Activated T-helper 1 cell treated with Interleukin-2 at 50 U/mL for 16 hours (primary cell): ENCODE measurements at regions not wholly inside any gene's neighbourhood (a gene's known extent, or its start where the extent isn't known, plus 50 kb on each side); places are given as distances from the start of the nearest gene placed in this dataset.
A peak's percentile ranks its signal among the peaks of the same experiment; 100 is the strongest.

ENCODE experiments used
- DNase-seq: peaks from one replicate; pipeline ENCODE4 v3.0.0-alpha.2; 2020; ENCODE audit warnings: low read depth

DNA sequence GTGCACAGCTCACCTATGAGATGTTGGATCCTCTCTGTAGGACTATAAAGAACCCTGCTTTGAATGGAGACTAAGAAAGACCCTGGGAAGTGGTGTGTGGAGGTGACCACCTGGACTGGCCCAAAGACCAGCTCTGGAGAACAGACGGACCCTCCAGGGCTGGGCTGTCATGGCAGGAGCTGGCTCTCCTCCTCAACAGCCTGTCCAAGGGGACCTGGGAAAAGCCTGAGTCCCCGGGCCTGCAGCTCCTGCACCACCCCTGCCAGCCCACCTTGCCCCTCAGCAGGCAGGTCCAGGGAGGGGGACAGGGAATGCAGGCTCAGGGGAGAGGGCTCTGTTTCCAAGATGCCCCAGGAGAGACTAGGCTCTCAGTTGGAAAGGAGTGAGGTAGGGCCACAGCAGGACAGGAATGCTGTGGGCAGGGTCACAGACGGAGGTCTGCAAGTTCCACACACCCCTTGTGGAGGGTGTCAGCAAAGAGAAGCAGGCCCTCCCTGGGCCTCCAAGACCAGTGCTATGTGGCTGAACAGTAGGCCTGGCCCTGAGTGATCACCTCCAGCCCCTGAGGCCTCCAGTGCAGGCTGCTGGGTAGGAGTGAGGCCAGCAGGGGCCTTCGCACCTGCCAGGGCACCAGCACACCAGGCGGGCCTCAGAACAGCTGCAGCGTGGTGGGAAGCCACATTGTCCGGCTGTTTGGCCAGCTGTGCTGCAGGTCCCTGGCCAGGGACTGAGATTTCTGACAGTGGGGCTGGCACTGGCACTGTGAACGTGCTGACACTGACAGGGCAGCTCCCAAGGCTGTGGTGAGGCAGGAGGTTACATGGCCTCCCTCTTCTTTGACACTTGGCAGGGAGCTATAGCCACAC, 86.4 kb upstream of the OTOS start:
- no peak for DNase-seq

DNA sequence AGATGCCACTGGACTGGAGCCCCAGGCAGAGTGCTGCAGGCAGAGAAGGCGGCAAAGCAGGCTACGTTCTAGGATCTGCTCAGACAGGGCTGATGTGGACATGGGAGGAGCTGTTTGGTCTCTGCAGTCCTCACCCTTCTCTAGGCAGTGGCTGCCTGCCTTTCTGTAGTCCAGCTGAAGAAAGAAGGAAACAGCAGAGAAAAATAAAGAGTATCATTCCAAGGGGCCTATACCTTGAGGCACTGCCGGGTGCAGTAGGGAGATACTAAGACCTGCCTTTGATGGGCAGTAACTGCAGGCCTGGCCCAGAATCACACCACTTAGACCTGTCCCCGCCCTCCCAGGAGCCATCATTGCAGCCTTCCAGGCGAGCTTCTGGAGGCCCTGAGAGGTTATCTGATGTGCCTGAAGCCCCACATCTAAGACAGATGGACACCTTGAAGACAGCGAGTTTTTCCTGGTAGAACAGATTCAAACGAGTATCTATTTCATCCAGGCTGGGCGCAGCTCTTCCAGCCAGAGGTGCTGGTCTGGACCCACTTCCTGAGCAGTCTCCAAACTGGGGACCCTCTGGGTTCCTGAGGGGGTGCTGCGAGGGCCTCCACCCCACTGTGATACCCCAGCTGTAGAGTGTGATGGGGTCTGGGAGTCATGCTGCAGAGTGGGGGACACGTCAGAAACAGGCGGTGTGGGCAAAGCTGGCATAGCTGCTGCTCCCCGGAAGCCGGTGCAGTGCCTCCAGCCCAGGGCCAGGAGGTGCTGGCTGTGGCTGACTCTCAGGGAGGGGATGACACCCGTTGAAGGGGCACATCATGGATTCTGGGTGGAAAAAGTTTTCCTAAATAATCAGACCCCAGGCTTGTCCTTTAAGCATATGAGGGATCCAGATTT, 87.3 kb upstream of the OTOS start:
- no peak for DNase-seq

DNA sequence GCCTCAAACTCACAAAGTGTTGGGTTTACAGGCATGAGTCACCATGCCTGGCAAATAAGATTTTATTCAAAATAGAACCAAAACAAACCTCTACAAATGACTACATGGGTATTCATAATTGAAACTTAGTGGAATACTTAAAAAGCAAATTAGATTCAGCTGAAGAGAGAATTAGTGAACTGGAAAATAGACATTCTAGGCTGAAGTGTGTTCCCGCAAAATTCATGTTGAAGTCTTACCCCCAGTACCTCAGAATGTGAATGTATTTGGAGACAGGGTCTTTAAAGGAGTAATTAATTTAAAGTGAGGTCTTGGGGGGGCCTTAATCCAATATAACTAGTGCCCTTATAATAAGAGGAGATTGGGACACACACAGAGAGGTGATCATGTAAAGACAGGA, 88.5 kb upstream of the OTOS start:
- no peak for DNase-seq

DNA sequence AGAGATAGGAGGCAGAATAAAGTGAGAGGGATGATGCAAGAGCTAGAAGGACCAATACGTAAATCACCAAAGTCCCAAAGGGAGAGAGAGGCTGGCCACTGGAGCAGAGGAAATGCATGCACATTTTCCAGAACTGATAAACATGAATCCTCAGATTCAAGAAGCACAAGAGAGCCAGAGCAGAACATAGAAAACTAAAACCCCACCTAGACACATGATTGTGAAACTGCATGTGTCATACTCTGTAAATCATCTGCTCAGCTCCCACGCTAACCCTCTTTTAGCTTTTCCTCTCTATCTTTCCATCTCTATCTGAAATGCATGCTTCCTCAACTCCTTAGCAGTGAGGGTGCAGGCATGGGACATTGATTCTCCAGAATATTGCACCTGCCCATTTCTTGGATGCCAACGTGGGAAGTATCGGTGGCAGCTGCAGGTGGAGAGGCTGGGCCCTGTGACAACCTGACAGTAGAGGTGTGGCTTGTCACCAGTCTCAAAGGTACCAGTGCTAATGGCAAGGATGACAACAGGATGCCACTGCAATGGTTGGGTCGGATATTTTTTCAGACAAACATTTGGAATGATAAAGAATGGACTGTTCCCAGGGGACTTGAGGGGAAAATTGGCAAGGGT, 89.3 kb upstream of the OTOS start:
- no peak for DNase-seq

DNA sequence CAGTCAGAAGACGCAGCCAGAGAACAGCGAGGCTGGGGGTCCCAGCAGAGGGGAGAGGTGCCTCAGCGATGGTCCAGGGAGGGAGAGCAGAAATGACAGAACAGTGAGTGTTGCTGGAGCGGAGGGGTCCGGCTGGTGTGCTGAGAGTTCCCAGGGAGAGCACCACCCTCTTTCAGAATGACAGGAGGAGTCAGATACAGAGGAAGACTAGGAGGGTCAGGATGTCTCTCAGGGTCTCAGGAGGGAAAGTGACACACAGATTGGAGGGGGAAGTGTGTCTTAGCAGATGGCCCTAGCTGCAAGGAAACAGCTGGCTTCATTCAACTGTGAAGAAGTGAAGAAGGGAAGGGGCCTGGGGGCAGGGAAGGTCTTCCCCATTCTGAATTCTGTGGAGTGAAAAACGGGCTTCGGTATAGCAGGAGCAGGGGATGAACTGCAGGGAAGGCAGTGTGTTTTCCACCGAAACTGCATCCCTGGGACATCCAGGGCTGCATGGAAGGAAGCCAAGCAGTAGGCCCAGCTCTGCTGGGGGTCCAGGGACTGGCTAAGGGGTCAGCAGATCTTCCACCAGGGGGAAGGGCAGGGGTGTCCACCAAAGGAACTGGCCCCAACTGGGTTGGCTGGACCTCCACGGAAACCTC, 90.0 kb upstream of the OTOS start:
- no peak for DNase-seq

DNA sequence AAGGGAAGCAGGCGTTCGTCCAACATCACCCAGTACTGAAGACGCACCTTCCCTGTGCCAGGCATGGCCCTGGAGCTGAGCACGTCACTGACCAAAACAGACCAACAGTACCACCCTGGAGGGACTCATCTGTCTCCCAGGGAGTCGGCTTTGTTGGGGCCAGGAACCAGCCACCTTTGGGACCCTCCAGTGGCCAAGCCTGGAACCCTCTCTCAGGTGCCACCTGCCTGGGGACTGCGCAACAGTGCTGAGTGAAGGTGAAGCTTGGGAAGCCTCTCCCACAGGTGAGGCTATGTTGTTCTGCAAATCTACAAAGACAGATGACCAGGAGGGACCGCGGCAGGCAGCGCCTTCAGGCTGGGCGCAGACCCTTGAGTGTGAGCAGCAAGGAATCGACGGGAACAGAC, 91.4 kb upstream of the OTOS start:
- DNase-seq, result no peak

DNA sequence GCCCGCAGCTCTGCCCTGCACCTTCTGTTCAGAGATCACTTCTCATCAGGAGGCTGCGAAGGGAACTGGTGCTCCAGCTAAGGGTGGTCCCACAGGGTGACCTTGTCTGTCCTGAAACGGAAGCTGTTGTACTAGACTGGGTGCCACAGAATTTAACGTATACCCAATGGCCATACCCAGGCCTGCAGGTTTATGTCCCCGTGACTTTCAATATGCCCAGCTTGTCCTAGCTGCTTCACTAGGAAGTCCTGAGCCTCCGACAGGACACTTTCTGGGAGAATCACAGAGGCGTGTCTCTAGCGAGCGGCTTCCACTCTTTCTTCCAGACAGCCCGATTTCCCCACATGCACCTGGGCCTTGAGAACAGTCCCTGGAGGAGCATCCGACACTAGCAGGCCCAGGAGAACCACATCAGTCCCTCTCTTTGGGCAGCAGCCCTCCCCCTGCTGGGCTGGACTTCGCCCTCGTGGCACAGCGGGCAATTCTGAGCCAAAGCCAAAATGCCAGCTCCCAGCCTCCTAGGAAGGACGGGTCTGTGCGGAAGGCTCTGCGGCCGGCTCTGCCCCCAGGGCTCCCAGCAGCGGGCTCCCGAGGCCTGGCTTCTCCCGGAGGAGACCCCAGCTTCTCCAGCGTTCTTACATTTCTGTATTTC, 91.9 kb upstream of the OTOS start:
- no peak for DNase-seq

DNA sequence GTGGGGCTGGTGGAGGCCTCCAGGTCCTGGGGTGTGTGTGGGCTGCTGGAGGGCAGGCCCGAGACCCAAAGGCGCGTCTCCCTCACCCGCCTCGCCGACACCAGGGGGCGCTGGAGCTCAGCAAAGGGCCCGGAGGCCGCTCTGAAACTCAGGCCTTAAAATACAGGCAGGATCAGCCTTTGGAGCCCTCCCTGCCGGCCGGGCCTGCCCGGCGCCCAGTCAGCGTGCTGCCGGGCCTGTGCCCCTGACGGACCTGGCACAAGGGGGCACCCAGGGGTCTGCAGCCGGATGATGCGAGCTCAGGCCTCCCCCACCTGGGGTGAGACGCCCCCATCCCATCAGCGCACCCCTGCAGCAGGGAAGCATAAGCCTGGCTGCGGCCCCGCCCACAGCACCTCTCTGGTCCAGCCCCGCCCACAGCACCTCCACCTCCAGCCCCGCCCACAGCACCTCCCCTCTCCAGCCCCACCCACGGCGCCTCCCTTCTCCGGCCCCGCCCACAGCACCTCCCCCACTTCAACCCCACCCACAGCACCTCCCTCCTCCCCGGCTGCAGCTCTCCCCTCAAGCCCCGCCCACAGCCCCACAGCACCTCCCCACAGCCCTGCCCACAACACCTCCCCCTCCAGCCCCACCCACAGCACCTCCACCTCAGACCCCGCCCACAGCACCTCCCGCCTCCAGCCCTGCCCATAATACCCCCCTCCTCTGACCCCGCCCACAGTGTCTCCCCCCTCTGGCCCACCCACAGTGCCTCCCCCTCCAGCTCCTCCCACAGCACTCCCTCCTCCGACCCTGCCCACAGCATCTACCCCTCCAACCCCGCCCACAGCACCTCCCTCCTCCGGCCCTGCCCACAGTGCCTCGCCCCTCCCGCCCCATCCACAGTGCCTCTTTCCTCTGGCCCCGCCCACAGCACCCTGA, 92.8 kb upstream of the OTOS start:
- peak; percentile 49 for DNase-seq

DNA sequence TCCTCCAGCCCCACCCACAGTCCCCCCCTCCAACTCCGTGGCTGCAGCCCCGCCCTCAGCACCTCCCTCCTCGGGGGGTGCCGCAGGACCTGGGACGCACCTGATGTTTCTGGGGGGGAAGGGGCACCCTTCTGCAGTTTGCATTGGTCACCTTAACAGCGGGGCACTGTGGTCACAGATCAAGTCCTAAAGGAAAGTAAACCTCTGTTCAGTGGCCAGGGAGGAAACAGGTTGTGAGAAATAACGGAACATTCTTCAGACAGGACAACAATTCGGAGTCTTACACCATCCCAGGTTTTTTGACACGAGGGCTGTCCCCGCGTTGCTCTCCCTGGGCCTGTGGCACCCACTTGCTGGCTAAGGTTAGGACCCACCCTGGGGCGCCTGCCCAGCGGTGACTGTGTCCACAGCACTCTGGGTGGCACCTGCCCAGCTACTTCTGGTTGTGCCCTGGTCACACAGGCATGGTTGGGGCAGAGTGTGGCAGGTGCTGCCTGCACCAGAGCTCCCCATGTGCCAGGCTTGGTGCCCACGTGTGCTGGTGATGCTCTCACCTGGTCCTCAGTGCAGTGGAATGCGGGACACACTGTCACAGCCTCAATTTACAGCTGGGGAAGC, 93.5 kb upstream of the OTOS start:
- DNase-seq, result no peak

DNA sequence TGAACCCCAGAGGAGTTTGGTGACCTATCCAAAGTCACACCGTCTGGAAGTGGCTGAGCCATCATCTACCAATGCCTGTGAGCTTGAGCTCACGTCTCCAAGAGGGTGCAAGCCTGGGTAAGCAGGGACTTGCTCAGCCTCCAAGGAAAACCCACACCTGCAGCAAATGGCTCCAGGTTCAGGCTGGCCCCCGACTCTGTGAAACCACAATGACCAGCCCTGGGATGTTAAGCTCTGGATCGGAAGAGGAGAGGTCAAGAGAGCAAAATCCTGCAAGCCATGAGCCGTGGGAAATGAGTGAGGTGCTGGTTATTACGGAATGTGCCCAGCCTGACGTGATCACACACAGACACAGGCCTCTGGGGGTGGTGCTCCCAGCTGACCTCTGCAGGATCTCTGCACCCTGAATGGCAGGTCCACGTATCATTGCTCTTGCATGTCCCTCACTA, 94.1 kb upstream of the OTOS start:
- no peak for DNase-seq

DNA sequence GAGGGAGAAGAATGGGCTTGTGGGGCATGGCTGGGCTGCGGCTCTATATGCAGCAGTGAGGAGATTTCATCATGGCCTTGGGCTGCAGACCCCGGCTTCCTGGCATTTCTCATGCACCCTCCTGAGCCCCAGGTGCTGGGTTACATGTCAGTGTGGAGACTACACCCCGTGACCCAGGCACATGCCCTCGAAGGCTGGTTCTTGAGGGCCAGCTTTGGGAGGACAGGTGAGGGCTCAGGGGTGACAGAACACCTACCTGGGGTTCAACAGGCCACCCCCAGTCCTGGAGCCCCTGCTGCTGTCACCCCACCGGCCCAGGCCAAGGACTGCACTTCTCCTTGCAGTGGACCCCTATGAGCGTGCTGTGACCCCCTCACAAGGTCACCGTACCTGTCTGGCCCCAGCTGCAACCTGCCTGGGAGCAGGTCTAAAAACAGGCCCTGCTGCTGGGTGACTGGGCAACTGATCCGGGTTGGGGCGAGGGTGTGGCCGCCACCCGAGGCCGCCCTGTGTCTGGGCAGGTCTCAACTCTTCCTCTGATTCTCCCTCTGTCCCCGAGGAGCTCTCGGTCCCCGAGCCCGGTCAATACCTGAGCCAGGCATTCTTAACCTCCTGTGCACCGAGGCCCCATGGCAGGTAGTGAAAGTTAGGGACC, 94.8 kb upstream of the OTOS start:
- no peak for DNase-seq

DNA sequence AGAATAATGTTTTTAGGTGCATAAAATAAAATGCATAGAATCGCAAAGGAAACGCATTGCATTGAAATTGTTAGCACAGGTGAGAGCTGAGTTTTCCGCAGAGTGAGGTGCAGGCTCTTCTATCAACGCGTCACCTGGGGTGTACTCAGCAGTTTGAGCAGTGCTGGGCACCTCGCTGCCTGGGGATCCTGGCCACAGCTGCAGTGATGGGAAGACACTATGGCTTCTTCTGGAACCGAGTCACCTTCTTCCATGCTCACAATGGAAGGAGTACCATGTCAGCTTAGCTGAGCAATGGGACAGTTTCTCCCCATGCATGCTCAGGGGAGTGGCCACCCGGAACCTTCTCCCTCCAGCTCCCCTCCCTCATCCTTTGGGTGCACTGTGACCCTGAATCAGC, 95.4 kb upstream of the OTOS start:
- DNase-seq, result no peak

DNA sequence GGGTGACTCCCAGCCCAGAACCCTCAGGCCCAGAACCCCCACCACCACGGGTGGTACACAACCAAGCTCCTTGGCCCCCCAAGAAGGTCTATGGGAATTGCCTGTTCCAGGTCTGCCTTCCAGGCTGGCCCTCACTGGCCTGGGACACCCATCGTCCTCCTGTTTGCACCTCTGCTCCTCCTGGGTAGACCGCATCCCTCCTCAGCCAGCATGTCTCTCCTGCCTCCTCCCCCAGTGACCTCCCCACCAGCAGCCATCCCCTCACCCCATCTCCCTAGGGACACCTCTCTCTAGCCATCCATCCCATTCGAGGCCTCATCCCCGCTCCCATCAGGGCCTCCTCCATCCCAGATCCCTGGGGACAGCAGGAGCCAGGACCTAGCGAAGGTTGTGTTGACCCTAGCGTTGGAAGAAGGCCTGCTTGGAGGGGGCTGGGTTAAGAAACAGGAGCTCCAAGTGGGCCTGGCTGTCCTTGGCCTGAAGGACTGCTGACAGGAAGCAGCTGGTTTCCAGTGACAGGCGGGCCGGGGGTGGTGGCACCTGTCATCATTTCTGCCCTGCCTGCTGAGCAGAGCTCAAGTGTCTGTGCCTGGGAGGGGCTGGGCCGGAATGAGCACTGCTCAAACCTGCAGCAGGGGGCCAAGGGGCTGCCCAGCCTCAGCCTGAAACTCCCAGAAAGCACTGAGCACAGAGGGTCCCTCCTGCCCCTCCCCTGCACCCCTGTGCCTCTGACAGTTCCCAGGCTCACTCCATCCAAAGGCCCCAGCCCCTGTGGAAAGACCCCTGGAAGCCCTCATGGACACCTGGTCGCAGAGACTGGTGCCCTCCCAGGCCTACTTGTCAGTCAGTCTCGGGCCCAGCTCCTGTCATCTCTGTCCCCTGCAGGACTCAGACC, 96.0 kb upstream of the OTOS start:
- no peak for DNase-seq

DNA sequence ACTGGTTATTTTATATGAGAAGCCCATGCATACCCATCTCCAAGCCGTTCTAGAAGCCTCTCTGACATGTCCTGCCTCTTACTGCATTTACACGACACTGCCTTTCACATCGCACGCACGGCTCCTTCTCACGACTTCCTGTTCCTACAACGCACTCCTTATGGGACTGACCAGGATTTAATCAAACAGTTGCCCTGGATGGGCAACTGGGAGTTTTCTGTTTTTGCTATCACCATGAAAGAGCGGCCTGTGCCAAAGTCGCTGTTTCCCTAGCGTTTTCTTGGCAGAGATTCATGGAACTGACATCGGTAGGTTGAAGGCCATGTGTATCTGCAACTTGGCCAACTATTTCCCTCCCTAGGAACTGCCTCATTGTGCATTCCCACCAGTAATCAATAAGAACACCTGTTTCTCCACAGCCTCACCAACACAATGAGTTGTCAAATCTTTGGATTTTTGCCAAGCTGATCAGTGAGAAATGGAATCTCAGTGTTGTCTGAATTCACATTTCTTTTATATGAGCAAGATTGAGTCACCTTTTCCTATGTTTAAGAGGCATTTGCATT, 97.2 kb upstream of the OTOS start:
- no peak for DNase-seq

DNA sequence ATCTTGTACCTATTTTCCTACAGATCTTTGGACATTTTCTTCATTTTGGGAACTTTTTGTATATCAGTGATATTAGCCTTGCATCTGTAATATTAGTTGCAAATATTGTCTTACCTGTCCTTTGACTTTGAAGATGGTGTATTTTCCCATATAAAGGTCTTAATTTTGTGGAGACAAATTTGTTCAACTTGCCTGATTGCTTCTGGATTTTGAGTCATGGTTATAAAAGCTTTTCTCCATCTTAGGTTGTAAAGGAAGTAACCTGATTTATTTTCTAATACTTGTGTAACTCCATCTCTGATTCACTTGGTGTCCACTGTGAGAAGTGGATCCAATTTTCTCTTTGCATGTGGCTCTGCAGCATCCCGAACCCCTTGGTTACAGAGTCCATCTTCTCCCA, 97.7 kb upstream of the OTOS start:
- DNase-seq, result no peak

DNA sequence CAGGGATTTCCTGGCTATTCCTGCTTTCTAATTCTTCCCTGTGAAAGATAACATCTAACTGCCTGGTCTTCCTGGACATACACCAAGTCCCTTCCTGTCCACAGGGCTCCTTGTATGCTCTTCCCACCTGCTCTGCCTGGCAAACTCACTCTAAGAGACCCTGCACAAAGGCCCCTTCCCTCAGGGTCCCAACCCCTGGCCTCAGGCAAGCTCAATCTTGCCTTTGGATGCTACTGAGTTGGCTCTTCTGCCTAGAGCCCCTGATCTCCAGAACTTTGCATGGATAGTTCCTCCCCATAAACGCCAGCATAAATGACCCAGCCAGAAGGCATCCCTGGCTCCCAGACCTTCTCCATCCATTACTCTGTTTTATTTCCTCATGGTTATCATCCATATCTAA, 98.3 kb upstream of the OTOS start:
- no peak for DNase-seq

DNA sequence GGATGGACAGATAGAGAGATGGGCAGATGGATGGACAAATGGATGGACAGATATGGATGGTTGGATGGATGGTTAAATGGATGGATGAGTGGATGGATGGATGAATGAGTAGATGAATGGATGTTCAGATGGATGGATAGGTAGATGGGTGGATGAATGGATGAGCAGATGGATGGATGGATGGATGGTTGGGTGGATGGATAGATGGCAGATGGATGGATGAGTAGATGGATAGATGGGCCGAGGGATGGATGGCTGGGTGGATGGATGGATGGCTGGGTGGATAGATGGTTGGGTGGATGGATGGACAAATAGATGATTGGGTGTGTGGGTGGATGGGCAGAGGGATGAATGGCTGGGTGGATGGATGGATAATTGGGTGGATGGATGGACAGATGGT, 98.9 kb upstream of the OTOS start:
- DNase-seq, result no peak
